Endothelial cell of umbilical vein (primary cell): ENCODE measurements at regions not wholly inside any gene's neighbourhood (a gene's known extent, or its start where the extent isn't known, plus 50 kb on each side); places are given as distances from the start of the nearest gene placed in this dataset.
A peak's percentile ranks its signal among the peaks of the same experiment; 100 is the strongest.

Experiments
- BruUV-seq: library from RNA; stranded (reverse); fragments of 400-500 nt; replicated peaks from 2 replicates; lab custom pipeline; 2021; lab: Mats Ljungman, UMichigan
- CTCF ChIA-PET: fragments of 300-600, 350-600 bp; sonication (Branson Sonifier 250); formaldehyde crosslinking; loops from one replicate; lab custom pipeline; 2021; ENCODE audit warnings: antibody characterized with exemption, inconsistent platforms; lab: Charles Lee
- POLR2A ChIA-PET: fragments of 300-600, 350-600 bp; sonication (Branson Sonifier 250); formaldehyde crosslinking; loops from one replicate; lab custom pipeline; 2021; ENCODE audit warnings: antibody characterized with exemption, inconsistent platforms; lab: Charles Lee
- DNase-seq: peaks from one replicate; pipeline ENCODE4 v3.0.0-alpha.2; 2011; ENCODE audit warnings: low read depth, low spot score
- FAIRE-seq: peaks from 2 replicates; lab custom pipeline; 2011; peaks lifted over from hg19 to GRCh38; lab: Jason Lieb, UNC
- H2AFZ ChIP-seq: 2 replicates; pipeline ENCODE4 v1.6.0; 2012; ENCODE audit warnings: low read depth, low read length, control low read depth, inconsistent platforms
- H3K27ac ChIP-seq: 2 replicates; pipeline ENCODE4 v1.5.1; 2011; ENCODE audit warnings: low read depth, mild to moderate bottlenecking, control low read depth, low read length, moderate library complexity; ENCODE audit not compliant: insufficient read depth
- H3K27me3 ChIP-seq, 2 experiments: 2 replicates each; pipeline versions ENCODE4 v1.6.0 to v1.6.1; 2011; ENCODE audit warnings: low read length in 2 of 2, mixed read lengths in 1 of 2; ENCODE audit not compliant: control insufficient read depth in 2 of 2, insufficient read depth in 2 of 2
- H3K36me3 ChIP-seq, 2 experiments: 2 replicates in 1 of 2; 3 replicates in 1 of 2; pipeline ENCODE4 v1.5.1; 2011; ENCODE audit warnings: low read length in 2 of 2, mild to moderate bottlenecking in 1 of 2, moderate library complexity in 1 of 2; ENCODE audit not compliant: control insufficient read depth in 2 of 2, insufficient read depth in 2 of 2; ENCODE audit errors: extremely low read depth in 1 of 2
- H3K4me1 ChIP-seq: 3 replicates; pipeline ENCODE4 v1.5.1; 2011; ENCODE audit warnings: mild to moderate bottlenecking, low read length; ENCODE audit not compliant: control insufficient read depth, insufficient read depth; ENCODE audit errors: extremely low read depth
- H3K4me2 ChIP-seq: 2 replicates; pipeline ENCODE4 v1.6.1; 2011; ENCODE audit warnings: low read length, control low read depth, mixed read lengths; ENCODE audit not compliant: insufficient read depth
- H3K4me3 ChIP-seq, 3 experiments: fragments of 200-600 bp in 1 of 3; sonication (generic), shearing (Covaris generic) in 1 of 3; replicated peaks in 1 of 3; 2 replicates each; pipeline ENCODE4 v1.5.1; 2011 to 2016; ENCODE audit warnings: control low read depth in 3 of 3, low read length in 3 of 3, mild to moderate bottlenecking in 2 of 3, inconsistent platforms in 1 of 3, low read depth in 1 of 3, moderate library complexity in 1 of 3; ENCODE audit not compliant: insufficient read depth in 1 of 3
- H3K79me2 ChIP-seq: 2 replicates; pipeline ENCODE4 v1.6.0; 2012; ENCODE audit warnings: low read length, inconsistent platforms; ENCODE audit not compliant: control insufficient read depth, insufficient read depth
- H3K9ac ChIP-seq: replicated peaks from 2 replicates; pipeline ENCODE3; 2011; ENCODE audit warnings: low read length, control low read depth; ENCODE audit not compliant: insufficient read depth; ENCODE audit errors: extremely low read depth
- H3K9me1 ChIP-seq: replicated peaks from 3 replicates; pipeline ENCODE4 v1.6.0; 2011; ENCODE audit warnings: mild to moderate bottlenecking, low read length; ENCODE audit not compliant: control insufficient read depth, insufficient read depth; ENCODE audit errors: extremely low read depth
- H3K9me3 ChIP-seq: replicated peaks from 2 replicates; pipeline ENCODE4 v1.5.1; 2012; ENCODE audit warnings: low read length, inconsistent platforms; ENCODE audit not compliant: control insufficient read depth, insufficient read depth
- H4K20me1 ChIP-seq: replicated peaks from 2 replicates; pipeline ENCODE3; 2011; ENCODE audit warnings: mild to moderate bottlenecking, low read length; ENCODE audit not compliant: control insufficient read depth, insufficient read depth; ENCODE audit errors: extremely low read depth
- EZH2 ChIP-seq: IDR thresholded peaks from 2 replicates; pipeline ENCODE4 v1.6.1; 2012; ENCODE audit warnings: borderline replicate concordance, low read depth, mild to moderate bottlenecking, moderate library complexity, low read length, inconsistent platforms; ENCODE audit not compliant: severe bottlenecking
- FOS ChIP-seq: IDR thresholded peaks from 2 replicates; pipeline ENCODE4 v1.6.1; 2011; ENCODE audit warnings: mild to moderate bottlenecking, low read length, moderate library complexity, borderline replicate concordance; ENCODE audit not compliant: insufficient read depth
- GATA2 ChIP-seq: IDR thresholded peaks from 2 replicates; pipeline ENCODE4 v1.7.0; 2011; ENCODE audit warnings: low read depth, mild to moderate bottlenecking, moderate library complexity, mixed read lengths, low read length; ENCODE audit not compliant: insufficient read length, insufficient read depth
- JUN ChIP-seq: IDR thresholded peaks from 2 replicates; pipeline ENCODE4 v1.6.1; 2011; ENCODE audit warnings: borderline replicate concordance, low read depth; ENCODE audit not compliant: insufficient read length, insufficient read depth
- MYC ChIP-seq: IDR thresholded peaks from one replicate; pipeline ENCODE4 v1.6.1; 2011; ENCODE audit warnings: mild to moderate bottlenecking, low read depth, low read length
- POLR2A ChIP-seq: IDR thresholded peaks from 2 replicates; pipeline ENCODE4 v1.6.1; 2012; ENCODE audit warnings: low read depth, mild to moderate bottlenecking, control low read depth, low read length
- POLR2AphosphoS5 ChIP-seq: IDR thresholded peaks from 2 replicates; pipeline ENCODE4 v1.6.1; 2012; ENCODE audit warnings: low read depth, mild to moderate bottlenecking, control low read depth, low read length, moderate library complexity; ENCODE audit not compliant: insufficient read depth
- dilution Hi-C: fragments of 300-500 bp; cut with MboI; formaldehyde crosslinking; loops from one replicate; pipeline ENCODE4 v1.15.0; 2019; ENCODE audit warnings: low sequenced_read_pairs; ENCODE audit not compliant: extremely low pct_ligation_motif_present
- intact Hi-C: fragments of 100-400 bp; cut with micrococcal nuclease; formaldehyde crosslinking; loops from one replicate; pipeline ENCODE4 v1.10.0; 2022
- TF ChIP-seq, protein P1 (sequence below): IDR thresholded peaks from 2 replicates; pipeline ENCODE4 v1.6.1; 2011; ENCODE audit not compliant: insufficient read depth, insufficient read length
- TF ChIP-seq, protein P2 (sequence below), 2 donors: IDR thresholded peaks; 1 replicate in 1 of 2; 2 replicates in 1 of 2; pipeline ENCODE4 v1.5.1; 2011; ENCODE audit warnings: low read length in 2 of 2, mild to moderate bottlenecking in 2 of 2, moderate library complexity in 2 of 2, control low read depth in 1 of 2, inconsistent platforms in 1 of 2, low read depth in 1 of 2; ENCODE audit not compliant: insufficient read depth in 1 of 2; ENCODE audit errors: extremely low read depth in 1 of 2

DNA sequence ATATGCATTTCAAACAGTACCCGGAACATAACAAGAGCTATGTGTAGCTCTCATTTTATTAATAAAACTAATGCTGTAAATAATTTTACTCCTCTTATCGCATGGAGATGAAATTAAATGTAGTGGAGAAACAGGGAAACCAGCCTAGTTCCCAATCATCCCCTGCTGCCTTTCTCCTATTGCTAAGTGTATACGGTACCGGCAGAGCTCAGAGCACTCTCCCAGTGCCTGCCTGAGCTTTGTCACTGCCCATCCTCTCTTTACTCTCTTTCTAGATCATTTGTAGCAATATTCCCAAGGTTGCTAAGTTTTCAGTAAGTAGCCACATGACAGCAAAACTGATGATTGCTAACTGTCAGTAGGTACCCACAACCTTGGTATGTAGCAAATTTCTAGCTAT is 85.5 kb upstream of the ZSWIM2 start:
- POLR2A ChIA-PET: no interaction called here
- no peaks in the 10 kb centered on the region for H3K9me3 ChIP-seq

More for the DNA sequence above, 85.5 kb upstream of the ZSWIM2 start:
- no TSS peak for BruUV-seq
- DNase-seq (no peak), FAIRE-seq (no peak)
- H3K4me3 ChIP-seq: no peak overlapping the region
- CTCF ChIA-PET: no interaction called here
- dilution Hi-C loops (no loop called here), intact Hi-C loops (loop anchor here (5.0 kb wide), 1 partner anchor 103 kb away; no protein-coding TSS in a partner anchor)
- H3K9me1 ChIP-seq: no peaks in the 10 kb centered on the region
- H3K9ac ChIP-seq: no peak overlapping the region
- H3K27me3 ChIP-seq: no peaks in the 10 kb centered on the region
- H4K20me1 ChIP-seq: no peaks in the 10 kb centered on the region
- H2AFZ ChIP-seq: peak overlapping the region; percentile 20
- no peaks in the 10 kb centered on the region for H3K79me2 ChIP-seq
- H3K27ac ChIP-seq: no peak overlapping the region
- H3K4me1 ChIP-seq: no peaks in the 10 kb centered on the region
- TF ChIP-seq POLR2A: no peak
- no peak for TF ChIP-seq MYC
- no peak for TF ChIP-seq GATA2
- no peak for TF ChIP-seq FOS
- TF ChIP-seq, protein P1, sequence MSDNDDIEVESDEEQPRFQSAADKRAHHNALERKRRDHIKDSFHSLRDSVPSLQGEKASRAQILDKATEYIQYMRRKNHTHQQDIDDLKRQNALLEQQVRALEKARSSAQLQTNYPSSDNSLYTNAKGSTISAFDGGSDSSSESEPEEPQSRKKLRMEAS: no peak
- TF ChIP-seq EZH2: no peak
- TF ChIP-seq, protein P2, sequence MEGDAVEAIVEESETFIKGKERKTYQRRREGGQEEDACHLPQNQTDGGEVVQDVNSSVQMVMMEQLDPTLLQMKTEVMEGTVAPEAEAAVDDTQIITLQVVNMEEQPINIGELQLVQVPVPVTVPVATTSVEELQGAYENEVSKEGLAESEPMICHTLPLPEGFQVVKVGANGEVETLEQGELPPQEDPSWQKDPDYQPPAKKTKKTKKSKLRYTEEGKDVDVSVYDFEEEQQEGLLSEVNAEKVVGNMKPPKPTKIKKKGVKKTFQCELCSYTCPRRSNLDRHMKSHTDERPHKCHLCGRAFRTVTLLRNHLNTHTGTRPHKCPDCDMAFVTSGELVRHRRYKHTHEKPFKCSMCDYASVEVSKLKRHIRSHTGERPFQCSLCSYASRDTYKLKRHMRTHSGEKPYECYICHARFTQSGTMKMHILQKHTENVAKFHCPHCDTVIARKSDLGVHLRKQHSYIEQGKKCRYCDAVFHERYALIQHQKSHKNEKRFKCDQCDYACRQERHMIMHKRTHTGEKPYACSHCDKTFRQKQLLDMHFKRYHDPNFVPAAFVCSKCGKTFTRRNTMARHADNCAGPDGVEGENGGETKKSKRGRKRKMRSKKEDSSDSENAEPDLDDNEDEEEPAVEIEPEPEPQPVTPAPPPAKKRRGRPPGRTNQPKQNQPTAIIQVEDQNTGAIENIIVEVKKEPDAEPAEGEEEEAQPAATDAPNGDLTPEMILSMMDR (IDR thresholded peaks at IDR 0.05; ENCODE audit: extremely low read depth in 1 of 2, insufficient read depth in 1 of 2, low read depth in 1 of 2, low read length in 2 of 2): no peak
- no peak for TF ChIP-seq JUN
- TF ChIP-seq POLR2AphosphoS5: no peak
- H3K4me2 ChIP-seq: no peak overlapping the region
- no peaks in the 10 kb centered on the region for H3K36me3 ChIP-seq
